ENCODE measurements at regions not wholly inside any gene's neighbourhood (a gene's known extent, or its start where the extent isn't known, plus 50 kb on each side); places are given as distances from the start of the nearest gene placed in this dataset.

DNA sequence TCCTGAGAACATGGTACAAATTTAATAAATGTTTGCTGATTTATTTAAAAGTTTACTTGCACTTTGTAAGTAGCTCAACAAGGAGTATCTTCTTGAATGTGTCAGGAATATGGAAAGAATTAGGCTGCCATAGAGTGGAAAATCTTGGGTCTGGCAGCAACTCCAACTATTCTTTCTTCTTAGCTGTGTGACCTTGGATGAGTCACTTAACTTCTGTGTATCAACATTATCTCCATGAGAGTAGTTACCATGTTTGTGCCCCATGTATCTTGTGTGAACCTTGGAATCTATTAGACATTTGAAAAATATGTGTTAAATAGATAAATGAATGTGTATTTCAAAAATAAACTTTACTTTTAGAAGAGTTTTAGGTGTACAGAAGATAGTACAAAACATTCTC lies 348.8 kb downstream of the GBA3 start:
- Histone ChIP-seq H4K20me1 (ENCODE audit: insufficient read depth) (no peaks in the 10 kb centered on the region), H3K27me3 (ENCODE audit: insufficient read depth, low read depth, low read length) (no peaks in the 10 kb centered on the region), H3F3A (ENCODE audit: insufficient read depth, low read length, poor library complexity, severe bottlenecking) (no peaks in the 10 kb centered on the region), H3K9me2 (ENCODE audit: insufficient read depth, low read length) (no peaks in the 10 kb centered on the region), H3K9ac (ENCODE audit: low read length) (no peak overlapping the region), H3K4me2 (ENCODE audit: low read length) (no peak overlapping the region), H3K27ac (ENCODE audit: low read length) (no peak overlapping the region), H2AFZ (ENCODE audit: low read depth, low read length) (no peak overlapping the region), H3K36me3 (ENCODE audit: insufficient read depth, low read length) (no peaks in the 10 kb centered on the region), H3K4me3 (ENCODE audit: low read length) (no peak overlapping the region), H3K9me3 (ENCODE audit: low read length) (no peaks in the 10 kb centered on the region), H3K79me2 (replicated peaks; ENCODE audit: insufficient read depth, low read length) (no peaks in the 10 kb centered on the region)
- TF ChIP-seq EZH2 (IDR thresholded peaks at IDR 0.05; ENCODE audit: borderline replicate concordance, insufficient read depth, low read length, poor library complexity, severe bottlenecking) (no peak), TAF1 (IDR thresholded peaks at IDR 0.05; ENCODE audit: low read depth) (no peak), RAD21 (conservative IDR thresholded peaks at IDR 0.05) (no peak), MXI1 (conservative IDR thresholded peaks at IDR 0.05; ENCODE audit: poor library complexity, severe bottlenecking) (no peak), SMC3 (conservative IDR thresholded peaks at IDR 0.05; ENCODE audit: poor library complexity) (no peak), EP300 (conservative IDR thresholded peaks at IDR 0.05; ENCODE audit: poor library complexity, severe bottlenecking) (no peak)
- TF ChIP-seq, protein P1, sequence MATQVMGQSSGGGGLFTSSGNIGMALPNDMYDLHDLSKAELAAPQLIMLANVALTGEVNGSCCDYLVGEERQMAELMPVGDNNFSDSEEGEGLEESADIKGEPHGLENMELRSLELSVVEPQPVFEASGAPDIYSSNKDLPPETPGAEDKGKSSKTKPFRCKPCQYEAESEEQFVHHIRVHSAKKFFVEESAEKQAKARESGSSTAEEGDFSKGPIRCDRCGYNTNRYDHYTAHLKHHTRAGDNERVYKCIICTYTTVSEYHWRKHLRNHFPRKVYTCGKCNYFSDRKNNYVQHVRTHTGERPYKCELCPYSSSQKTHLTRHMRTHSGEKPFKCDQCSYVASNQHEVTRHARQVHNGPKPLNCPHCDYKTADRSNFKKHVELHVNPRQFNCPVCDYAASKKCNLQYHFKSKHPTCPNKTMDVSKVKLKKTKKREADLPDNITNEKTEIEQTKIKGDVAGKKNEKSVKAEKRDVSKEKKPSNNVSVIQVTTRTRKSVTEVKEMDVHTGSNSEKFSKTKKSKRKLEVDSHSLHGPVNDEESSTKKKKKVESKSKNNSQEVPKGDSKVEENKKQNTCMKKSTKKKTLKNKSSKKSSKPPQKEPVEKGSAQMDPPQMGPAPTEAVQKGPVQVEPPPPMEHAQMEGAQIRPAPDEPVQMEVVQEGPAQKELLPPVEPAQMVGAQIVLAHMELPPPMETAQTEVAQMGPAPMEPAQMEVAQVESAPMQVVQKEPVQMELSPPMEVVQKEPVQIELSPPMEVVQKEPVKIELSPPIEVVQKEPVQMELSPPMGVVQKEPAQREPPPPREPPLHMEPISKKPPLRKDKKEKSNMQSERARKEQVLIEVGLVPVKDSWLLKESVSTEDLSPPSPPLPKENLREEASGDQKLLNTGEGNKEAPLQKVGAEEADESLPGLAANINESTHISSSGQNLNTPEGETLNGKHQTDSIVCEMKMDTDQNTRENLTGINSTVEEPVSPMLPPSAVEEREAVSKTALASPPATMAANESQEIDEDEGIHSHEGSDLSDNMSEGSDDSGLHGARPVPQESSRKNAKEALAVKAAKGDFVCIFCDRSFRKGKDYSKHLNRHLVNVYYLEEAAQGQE (IDR thresholded peaks at IDR 0.05; ENCODE audit: borderline replicate concordance) = no peak
- TF ChIP-seq, protein P2, sequence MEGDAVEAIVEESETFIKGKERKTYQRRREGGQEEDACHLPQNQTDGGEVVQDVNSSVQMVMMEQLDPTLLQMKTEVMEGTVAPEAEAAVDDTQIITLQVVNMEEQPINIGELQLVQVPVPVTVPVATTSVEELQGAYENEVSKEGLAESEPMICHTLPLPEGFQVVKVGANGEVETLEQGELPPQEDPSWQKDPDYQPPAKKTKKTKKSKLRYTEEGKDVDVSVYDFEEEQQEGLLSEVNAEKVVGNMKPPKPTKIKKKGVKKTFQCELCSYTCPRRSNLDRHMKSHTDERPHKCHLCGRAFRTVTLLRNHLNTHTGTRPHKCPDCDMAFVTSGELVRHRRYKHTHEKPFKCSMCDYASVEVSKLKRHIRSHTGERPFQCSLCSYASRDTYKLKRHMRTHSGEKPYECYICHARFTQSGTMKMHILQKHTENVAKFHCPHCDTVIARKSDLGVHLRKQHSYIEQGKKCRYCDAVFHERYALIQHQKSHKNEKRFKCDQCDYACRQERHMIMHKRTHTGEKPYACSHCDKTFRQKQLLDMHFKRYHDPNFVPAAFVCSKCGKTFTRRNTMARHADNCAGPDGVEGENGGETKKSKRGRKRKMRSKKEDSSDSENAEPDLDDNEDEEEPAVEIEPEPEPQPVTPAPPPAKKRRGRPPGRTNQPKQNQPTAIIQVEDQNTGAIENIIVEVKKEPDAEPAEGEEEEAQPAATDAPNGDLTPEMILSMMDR (IDR thresholded peaks at IDR 0.05; ENCODE audit: poor library complexity, severe bottlenecking) = no peak

DNA sequence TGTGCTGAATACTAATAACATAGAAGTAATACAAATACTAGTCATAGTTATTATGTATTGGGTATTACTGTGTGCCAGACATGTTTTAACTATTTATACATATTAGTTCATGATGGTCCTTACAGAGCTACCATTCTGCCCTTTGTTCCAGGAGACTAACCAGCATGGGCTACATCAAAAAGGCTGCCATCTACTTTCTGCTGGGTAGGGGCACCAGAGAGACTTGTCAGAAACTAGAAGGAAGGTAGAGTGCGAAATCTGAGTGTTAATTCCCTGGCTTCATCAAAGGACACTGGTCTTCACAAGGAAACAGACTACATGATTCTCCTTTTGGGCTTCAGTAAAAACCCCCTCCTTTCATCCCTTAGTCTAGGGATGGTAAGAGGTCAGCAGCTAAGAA lies 347.8 kb downstream of the GBA3 start:
- TF ChIP-seq MXI1 (conservative IDR thresholded peaks at IDR 0.05; ENCODE audit: poor library complexity, severe bottlenecking) (no peak), TAF1 (IDR thresholded peaks at IDR 0.05; ENCODE audit: low read depth) (no peak), EP300 (conservative IDR thresholded peaks at IDR 0.05; ENCODE audit: poor library complexity, severe bottlenecking) (no peak), POLR2AphosphoS5 (IDR thresholded peaks at IDR 0.05) (no peak), EZH2 (IDR thresholded peaks at IDR 0.05; ENCODE audit: borderline replicate concordance, insufficient read depth, low read length, poor library complexity, severe bottlenecking) (no peak), RAD21 (conservative IDR thresholded peaks at IDR 0.05) (no peak), SMC3 (conservative IDR thresholded peaks at IDR 0.05; ENCODE audit: poor library complexity) (no peak)
- TF ChIP-seq, protein P2 (IDR thresholded peaks at IDR 0.05; ENCODE audit: poor library complexity, severe bottlenecking) = no peak
- TF ChIP-seq, protein P1 (IDR thresholded peaks at IDR 0.05; ENCODE audit: borderline replicate concordance) = no peak
- H3K4me2 ChIP-seq (ENCODE audit: low read length) = no peak overlapping the region
- no peaks in the 10 kb centered on the region for H3K36me3 ChIP-seq (ENCODE audit: insufficient read depth, low read length)
- no peaks in the 10 kb centered on the region for H3K79me2 ChIP-seq (replicated peaks; ENCODE audit: insufficient read depth, low read length)
- no peak overlapping the region for H3K9ac ChIP-seq (ENCODE audit: low read length)
- H3K9me2 ChIP-seq (ENCODE audit: insufficient read depth, low read length) = no peaks in the 10 kb centered on the region
- H3K27me3 ChIP-seq (ENCODE audit: insufficient read depth, low read depth, low read length) = no peaks in the 10 kb centered on the region
- no peak overlapping the region for H3K4me3 ChIP-seq (ENCODE audit: low read length)
- H3F3A ChIP-seq (ENCODE audit: insufficient read depth, low read length, poor library complexity, severe bottlenecking) = no peaks in the 10 kb centered on the region
- no peaks in the 10 kb centered on the region for H4K20me1 ChIP-seq (ENCODE audit: insufficient read depth)
- H3K9me3 ChIP-seq (ENCODE audit: low read length) = no peaks in the 10 kb centered on the region
- no peak overlapping the region for H2AFZ ChIP-seq (ENCODE audit: low read depth, low read length)
- H3K27ac ChIP-seq (ENCODE audit: low read length) = no peak overlapping the region

Measured in neural cell (in vitro differentiated cells).